ENCODE measurements at regions not wholly inside any gene's neighbourhood (a gene's known extent, or its start where the extent isn't known, plus 50 kb on each side); places are given as distances from the start of the nearest gene placed in this dataset.

DNA sequence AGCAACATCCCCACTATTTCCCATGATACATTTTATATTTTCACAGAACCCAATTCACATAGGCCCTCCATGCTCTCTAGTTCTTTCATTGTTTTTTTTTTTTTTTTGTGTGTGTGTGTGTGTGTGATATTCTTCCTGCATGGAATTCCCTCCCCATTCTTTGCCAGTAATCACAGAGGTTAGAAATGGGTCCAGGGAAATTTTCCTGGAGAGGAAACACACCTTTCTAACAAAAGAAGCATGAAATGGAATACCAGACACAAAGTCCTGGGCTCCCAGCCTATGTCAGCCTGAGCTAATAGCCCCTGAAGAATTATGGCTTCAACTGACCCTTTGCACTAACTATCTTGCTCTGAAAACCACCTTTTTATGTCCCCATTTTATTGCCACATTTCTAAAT is 194.2 kb upstream of the NT5E start:
- no TSS peak for BruUV-seq (replicated peaks)
- Histone ChIP-seq H3K9me3 (replicated peaks; ENCODE audit: control insufficient read depth, insufficient read depth, low read depth, low read length) (no peaks in the 10 kb centered on the region), H3K4me1 (replicated peaks in 1 of 2; ENCODE audit: control insufficient read depth in 2 of 2, insufficient read depth in 2 of 2, low read length in 2 of 2) (no peaks in the 10 kb centered on the region), H3K36me3 (ENCODE audit: control insufficient read depth, insufficient read depth, low read length) (no peaks in the 10 kb centered on the region), H3K27me3 (ENCODE audit: control insufficient read depth in 2 of 2, insufficient read depth in 2 of 2, low read length in 2 of 2) (no peaks in the 10 kb centered on the region), H3K9ac (ENCODE audit: insufficient read depth in 1 of 2, low read depth in 2 of 2, low read length in 2 of 2) (no peak overlapping the region), H3K27ac (ENCODE audit: extremely low read depth, low read depth, low read length) (no peak overlapping the region), H3K79me2 (ENCODE audit: control insufficient read depth, insufficient read depth, low read length) (no peaks in the 10 kb centered on the region), H3K4me2 (ENCODE audit: insufficient read depth, low read length) (no peak overlapping the region), H4K20me1 (replicated peaks; ENCODE audit: control insufficient read depth, insufficient read depth, low read length) (no peaks in the 10 kb centered on the region), H2AFZ (ENCODE audit: low read depth, low read length) (no peak overlapping the region), H3K9me1 (ENCODE audit: control insufficient read depth, insufficient read depth, low read length) (no peaks in the 10 kb centered on the region), H3K4me3 (no peak overlapping the region)
- FAIRE-seq, result no peak
- POLR2A ChIA-PET, result no interaction called here
- DNase-seq (ENCODE audit: extremely low read depth in 1 of 4, low spot score in 3 of 4), result no peak
- CTCF ChIA-PET (ENCODE audit: low intra/inter-chr PET ratio), result no interaction called here
- no peak for ATAC-seq
- in situ Hi-C loops (cut with MboI) (no loop called here), intact Hi-C loops (cut with micrococcal nuclease) (no loop called here)
- TF ChIP-seq SREBF2 (CRISPR knock-in tag; IDR thresholded peaks at IDR 0.05) (no peak), ZNF668 (CRISPR knock-in tag; IDR thresholded peaks at IDR 0.05) (no peak)

- Histone ChIP-seq H3K9ac (ENCODE audit: insufficient read depth in 1 of 2, low read depth in 2 of 2, low read length in 2 of 2) (no peak overlapping the region), H2AFZ (ENCODE audit: low read depth, low read length) (no peak overlapping the region), H3K4me1 (replicated peaks in 1 of 2; ENCODE audit: control insufficient read depth in 2 of 2, insufficient read depth in 2 of 2, low read length in 2 of 2) (no peaks in the 10 kb centered on the region), H3K27ac (ENCODE audit: extremely low read depth, low read depth, low read length) (no peak overlapping the region), H3K4me2 (ENCODE audit: insufficient read depth, low read length) (no peak overlapping the region), H3K36me3 (ENCODE audit: control insufficient read depth, insufficient read depth, low read length) (no peaks in the 10 kb centered on the region), H3K27me3 (ENCODE audit: control insufficient read depth in 2 of 2, insufficient read depth in 2 of 2, low read length in 2 of 2) (no peaks in the 10 kb centered on the region), H3K9me3 (replicated peaks; ENCODE audit: control insufficient read depth, insufficient read depth, low read depth, low read length) (no peaks in the 10 kb centered on the region), H3K9me1 (ENCODE audit: control insufficient read depth, insufficient read depth, low read length) (no peaks in the 10 kb centered on the region), H4K20me1 (replicated peaks; ENCODE audit: control insufficient read depth, insufficient read depth, low read length) (no peaks in the 10 kb centered on the region), H3K4me3 (no peak overlapping the region), H3K79me2 (ENCODE audit: control insufficient read depth, insufficient read depth, low read length) (no peaks in the 10 kb centered on the region)
- TF ChIP-seq, protein P1, sequence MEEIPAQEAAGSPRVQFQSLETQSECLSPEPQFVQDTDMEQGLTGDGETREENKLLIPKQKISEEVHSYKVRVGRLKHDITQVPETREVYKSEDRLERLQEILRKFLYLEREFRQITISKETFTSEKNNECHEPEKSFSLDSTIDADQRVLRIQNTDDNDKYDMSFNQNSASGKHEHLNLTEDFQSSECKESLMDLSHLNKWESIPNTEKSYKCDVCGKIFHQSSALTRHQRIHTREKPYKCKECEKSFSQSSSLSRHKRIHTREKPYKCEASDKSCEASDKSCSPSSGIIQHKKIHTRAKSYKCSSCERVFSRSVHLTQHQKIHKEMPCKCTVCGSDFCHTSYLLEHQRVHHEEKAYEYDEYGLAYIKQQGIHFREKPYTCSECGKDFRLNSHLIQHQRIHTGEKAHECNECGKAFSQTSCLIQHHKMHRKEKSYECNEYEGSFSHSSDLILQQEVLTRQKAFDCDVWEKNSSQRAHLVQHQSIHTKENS (CRISPR knock-in tag; IDR thresholded peaks at IDR 0.05), result no peak
- TF ChIP-seq MNT (conservative IDR thresholded peaks at IDR 0.05), result no peak
- TF ChIP-seq ZNF507 (tag; conservative IDR thresholded peaks at IDR 0.05), result no peak
- no peak for TF ChIP-seq ZNF785 (CRISPR knock-in tag; IDR thresholded peaks at IDR 0.05)
- TF ChIP-seq PRMT5 (CRISPR knock-in tag; IDR thresholded peaks at IDR 0.05), result no peak
- TF ChIP-seq FOSL1 (tag; conservative IDR thresholded peaks at IDR 0.05), result no peak
- TF ChIP-seq FOXP4 (CRISPR knock-in tag; IDR thresholded peaks at IDR 0.05; ENCODE audit: borderline replicate concordance), result no peak
- no peak for TF ChIP-seq DDX20 (tag; IDR thresholded peaks at IDR 0.05; ENCODE audit: low read depth)
- no peak for DNase-seq (ENCODE audit: extremely low read depth in 1 of 4, low spot score in 3 of 4)
- WGBS (ENCODE audit: insufficient coverage, low coverage, missing lambda C conversion rate), result 0% methylated on average over 2 of the region's 2 CpGs
- BruUV-seq (replicated peaks), result no TSS peak
- ATAC-seq, result no peak
- in situ Hi-C loops (cut with MboI) (no loop called here), intact Hi-C loops (cut with micrococcal nuclease) (no loop called here)
- FAIRE-seq, result no peak
- ChIA-PET POLR2A (no interaction called here), CTCF (ENCODE audit: low intra/inter-chr PET ratio) (no interaction called here)
These were observed 197.3 kb upstream of the NT5E start for GRCh38 chr6:85252552-85252951.

All from K562 (cell line).